Sigmoid colon (tissue), 4 donors: ENCODE measurements at regions not wholly inside any gene's neighbourhood (a gene's known extent, or its start where the extent isn't known, plus 50 kb on each side); places are given as distances from the start of the nearest gene placed in this dataset.

Experiments used
- EP300 ChIP-seq, 4 donors: sonication (generic); formaldehyde crosslinking; IDR thresholded peaks; one replicate each; pipeline ENCODE4 v1.6.1; 2017; ENCODE audit warnings: antibody characterized with exemption in 4 of 4
- POLR2A ChIP-seq, 2 donors: fragments of 450-650 bp; IDR thresholded peaks; one replicate each; pipeline ENCODE4 v1.6.1; 2016; ENCODE audit warnings: antibody characterized with exemption in 2 of 2, mild to moderate bottlenecking in 2 of 2, moderate library complexity in 2 of 2
- TF ChIP-seq, protein P1 (sequence below), 4 experiments: fragments of 450-650 bp in 3 of 4; fragments of 200-600 bp in 1 of 4; IDR thresholded peaks; one replicate each; pipeline ENCODE4 v1.5.1; 2016 to 2019; ENCODE audit warnings: antibody characterized with exemption in 4 of 4, mild to moderate bottlenecking in 3 of 4, moderate library complexity in 2 of 4

DNA sequence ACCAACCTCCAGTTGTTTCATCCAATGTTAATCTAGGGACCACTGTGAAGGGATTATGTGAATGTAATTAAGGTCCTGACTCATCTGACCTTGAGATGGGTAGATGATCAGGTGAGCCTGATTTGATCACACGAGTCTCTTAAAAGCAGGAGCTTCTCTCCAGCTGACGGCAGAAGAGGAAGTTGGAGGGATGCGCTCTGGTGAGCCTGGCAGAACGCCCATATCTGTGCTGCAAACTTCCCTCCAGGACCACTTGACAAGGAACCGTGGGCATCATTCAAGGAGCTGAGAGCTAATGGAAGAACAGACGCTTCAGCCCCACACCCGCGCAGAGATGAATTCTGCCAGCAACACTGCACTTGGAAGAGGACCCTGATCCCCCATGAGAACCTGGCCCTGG lies 642.4 kb downstream of the TNS3 start:
- TF ChIP-seq, protein P1, sequence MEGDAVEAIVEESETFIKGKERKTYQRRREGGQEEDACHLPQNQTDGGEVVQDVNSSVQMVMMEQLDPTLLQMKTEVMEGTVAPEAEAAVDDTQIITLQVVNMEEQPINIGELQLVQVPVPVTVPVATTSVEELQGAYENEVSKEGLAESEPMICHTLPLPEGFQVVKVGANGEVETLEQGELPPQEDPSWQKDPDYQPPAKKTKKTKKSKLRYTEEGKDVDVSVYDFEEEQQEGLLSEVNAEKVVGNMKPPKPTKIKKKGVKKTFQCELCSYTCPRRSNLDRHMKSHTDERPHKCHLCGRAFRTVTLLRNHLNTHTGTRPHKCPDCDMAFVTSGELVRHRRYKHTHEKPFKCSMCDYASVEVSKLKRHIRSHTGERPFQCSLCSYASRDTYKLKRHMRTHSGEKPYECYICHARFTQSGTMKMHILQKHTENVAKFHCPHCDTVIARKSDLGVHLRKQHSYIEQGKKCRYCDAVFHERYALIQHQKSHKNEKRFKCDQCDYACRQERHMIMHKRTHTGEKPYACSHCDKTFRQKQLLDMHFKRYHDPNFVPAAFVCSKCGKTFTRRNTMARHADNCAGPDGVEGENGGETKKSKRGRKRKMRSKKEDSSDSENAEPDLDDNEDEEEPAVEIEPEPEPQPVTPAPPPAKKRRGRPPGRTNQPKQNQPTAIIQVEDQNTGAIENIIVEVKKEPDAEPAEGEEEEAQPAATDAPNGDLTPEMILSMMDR (IDR thresholded peaks at IDR 0.05), result no peak
- no peak for TF ChIP-seq EP300 (IDR thresholded peaks at IDR 0.05)
- TF ChIP-seq POLR2A (IDR thresholded peaks at IDR 0.05), result no peak
